WI38 (cell line): ENCODE measurements at regions not wholly inside any gene's neighbourhood (a gene's known extent, or its start where the extent isn't known, plus 50 kb on each side); places are given as distances from the start of the nearest gene placed in this dataset.

Source experiments
- H3K4me3 ChIP-seq: 2 replicates; pipeline ENCODE4 v1.5.1; 2011; ENCODE audit warnings: low read depth, mild to moderate bottlenecking, control low read depth, low read length
- CTCF ChIP-seq: IDR thresholded peaks from 2 replicates; pipeline ENCODE4 v1.5.1; 2012; ENCODE audit warnings: low read depth, mild to moderate bottlenecking, control low read depth, low read length

DNA sequence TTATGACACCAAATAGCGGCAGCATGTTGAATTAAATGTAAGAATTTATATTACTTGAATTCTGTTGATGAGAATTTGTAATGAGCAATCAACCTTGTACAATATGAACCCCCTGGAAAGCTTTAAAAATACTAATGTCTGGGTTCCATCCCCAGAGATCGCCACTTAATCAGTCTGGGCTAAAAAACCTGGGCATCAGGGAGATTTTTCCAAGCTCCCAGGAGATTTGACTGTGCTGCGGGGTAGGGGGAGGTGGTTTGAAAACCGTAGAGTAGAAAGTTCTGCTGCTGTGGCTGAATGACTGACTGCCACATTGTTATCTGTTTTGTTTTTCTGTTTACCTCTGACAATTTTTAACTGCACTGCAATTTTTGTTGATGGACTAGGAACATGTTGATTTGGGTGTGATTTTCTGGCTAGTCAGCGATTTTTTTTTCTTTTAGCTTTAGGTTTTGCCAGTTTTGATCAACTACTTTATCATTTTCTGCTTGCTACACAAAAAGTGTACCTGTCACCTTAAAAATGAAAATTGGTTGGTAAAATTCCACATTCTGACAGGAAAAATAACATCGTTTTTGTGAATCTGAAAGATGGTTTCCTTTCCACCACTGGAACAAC lies 79.3 kb downstream of the PCTP start:
- no peak for TF ChIP-seq CTCF
- H3K4me3 ChIP-seq, result no peak overlapping the region

DNA sequence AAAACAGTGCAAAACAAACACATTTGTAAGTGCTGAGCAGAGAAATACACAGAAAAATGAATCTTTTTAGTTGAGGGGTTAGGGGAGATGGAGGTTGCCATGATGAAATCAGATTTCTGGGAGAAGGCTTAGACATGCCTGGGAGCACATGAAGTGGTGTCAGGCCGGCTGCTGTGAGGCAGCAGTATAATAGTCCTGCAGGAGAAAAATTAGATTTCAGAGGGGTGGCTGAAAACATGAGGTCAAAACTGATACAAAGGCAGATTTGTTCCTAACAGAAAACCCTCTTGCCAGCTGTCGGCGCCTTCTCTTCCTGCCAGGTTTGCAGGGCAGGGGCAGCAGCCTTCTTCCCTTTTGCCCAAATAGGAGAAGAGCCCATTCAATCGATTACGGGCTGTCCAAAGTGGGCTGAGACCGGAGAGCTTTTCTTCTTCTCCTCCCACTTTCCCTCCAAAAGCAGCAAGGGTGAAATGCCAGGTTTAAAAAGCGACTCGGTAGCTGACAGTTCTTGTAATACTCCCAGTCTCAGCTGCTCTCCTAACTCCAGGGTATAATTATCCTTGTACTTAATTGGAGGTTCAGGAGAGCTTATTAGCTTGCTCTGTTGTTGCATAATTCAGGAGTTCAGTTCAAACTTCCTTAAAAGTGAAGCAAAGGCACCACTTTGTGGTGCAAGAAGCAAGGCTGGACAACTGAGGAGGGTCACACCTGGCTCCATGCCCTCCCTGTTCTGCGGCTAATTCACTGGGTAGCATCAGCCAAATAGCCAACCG lies 80.0 kb downstream of the PCTP start:
- TF ChIP-seq CTCF, result no peak
- no peak overlapping the region for H3K4me3 ChIP-seq

- no peak overlapping the region for H3K4me3 ChIP-seq
- no peak for TF ChIP-seq CTCF
Measured at GRCh38 chr17:55833306-55833705, 82.5 kb downstream of the PCTP start.

GRCh38 chr17:55842405-55843158 lies 91.7 kb downstream of the PCTP start:
- H3K4me3 ChIP-seq, result no peak overlapping the region
- TF ChIP-seq CTCF, result no peak

GRCh38 chr17:55843785-55844184 lies 92.9 kb downstream of the PCTP start:
- no peak overlapping the region for H3K4me3 ChIP-seq
- TF ChIP-seq CTCF, result no peak

- H3K4me3 ChIP-seq, result peak overlapping the region; percentile 18
- TF ChIP-seq CTCF, result peak; percentile 68
Measured at GRCh38 chr17:55845385-55845784, 94.5 kb downstream of the PCTP start.

GRCh38 chr17:55846745-55847144 lies 95.9 kb downstream of the PCTP start:
- TF ChIP-seq CTCF, result no peak
- no peak overlapping the region for H3K4me3 ChIP-seq
